ENCODE measurements at regions not wholly inside any gene's neighbourhood (a gene's known extent, or its start where the extent isn't known, plus 50 kb on each side); places are given as distances from the start of the nearest gene placed in this dataset.

DNA sequence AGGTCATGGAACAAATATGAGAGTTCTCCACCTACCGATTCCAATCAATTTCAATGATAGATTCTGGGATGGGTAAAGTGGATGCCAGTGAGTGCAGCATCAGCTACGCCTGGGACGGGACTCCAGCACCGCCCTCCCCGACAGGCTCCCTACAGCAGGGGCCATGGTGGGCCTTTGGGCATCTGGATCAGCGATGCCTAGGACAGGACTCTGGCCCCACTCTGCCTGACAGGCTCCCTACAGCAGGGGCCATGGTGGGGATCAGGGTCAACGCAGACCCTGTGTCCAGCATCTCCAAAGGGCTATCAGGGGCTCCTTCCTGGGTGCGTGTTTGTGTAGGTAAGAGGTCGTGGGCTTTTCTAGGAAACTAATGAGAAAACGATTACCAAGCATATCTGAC is 111.2 kb upstream of the TCERG1L start:
- Histone ChIP-seq H3K4me1 (ENCODE audit: insufficient read depth, poor library complexity, severe bottlenecking) (no peaks in the 10 kb centered on the region), H3K27ac (ENCODE audit: poor library complexity, severe bottlenecking) (no peak overlapping the region), H3K27me3 (ENCODE audit: insufficient read depth, poor library complexity, severe bottlenecking) (no peaks in the 10 kb centered on the region), H3K36me3 (ENCODE audit: low read depth) (no peaks in the 10 kb centered on the region), H3K9me3 (ENCODE audit: severe bottlenecking) (no peaks in the 10 kb centered on the region), H3K4me3 (ENCODE audit: severe bottlenecking) (no peak overlapping the region)
- DNase-seq (ENCODE audit: low spot score) (no peak), ATAC-seq (ENCODE audit: low read depth) (no peak)
- TF ChIP-seq, protein P1, sequence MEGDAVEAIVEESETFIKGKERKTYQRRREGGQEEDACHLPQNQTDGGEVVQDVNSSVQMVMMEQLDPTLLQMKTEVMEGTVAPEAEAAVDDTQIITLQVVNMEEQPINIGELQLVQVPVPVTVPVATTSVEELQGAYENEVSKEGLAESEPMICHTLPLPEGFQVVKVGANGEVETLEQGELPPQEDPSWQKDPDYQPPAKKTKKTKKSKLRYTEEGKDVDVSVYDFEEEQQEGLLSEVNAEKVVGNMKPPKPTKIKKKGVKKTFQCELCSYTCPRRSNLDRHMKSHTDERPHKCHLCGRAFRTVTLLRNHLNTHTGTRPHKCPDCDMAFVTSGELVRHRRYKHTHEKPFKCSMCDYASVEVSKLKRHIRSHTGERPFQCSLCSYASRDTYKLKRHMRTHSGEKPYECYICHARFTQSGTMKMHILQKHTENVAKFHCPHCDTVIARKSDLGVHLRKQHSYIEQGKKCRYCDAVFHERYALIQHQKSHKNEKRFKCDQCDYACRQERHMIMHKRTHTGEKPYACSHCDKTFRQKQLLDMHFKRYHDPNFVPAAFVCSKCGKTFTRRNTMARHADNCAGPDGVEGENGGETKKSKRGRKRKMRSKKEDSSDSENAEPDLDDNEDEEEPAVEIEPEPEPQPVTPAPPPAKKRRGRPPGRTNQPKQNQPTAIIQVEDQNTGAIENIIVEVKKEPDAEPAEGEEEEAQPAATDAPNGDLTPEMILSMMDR (IDR thresholded peaks at IDR 0.05; ENCODE audit: poor library complexity, severe bottlenecking): no peak

- Histone ChIP-seq H3K36me3 (ENCODE audit: low read depth) (no peaks in the 10 kb centered on the region), H3K27ac (ENCODE audit: poor library complexity, severe bottlenecking) (no peak overlapping the region), H3K4me1 (ENCODE audit: insufficient read depth, poor library complexity, severe bottlenecking) (no peaks in the 10 kb centered on the region), H3K4me3 (ENCODE audit: severe bottlenecking) (no peak overlapping the region), H3K27me3 (ENCODE audit: insufficient read depth, poor library complexity, severe bottlenecking) (no peaks in the 10 kb centered on the region), H3K9me3 (ENCODE audit: severe bottlenecking) (no peaks in the 10 kb centered on the region)
- no peak for DNase-seq (ENCODE audit: low spot score)
- no peak for ATAC-seq (ENCODE audit: low read depth)
- TF ChIP-seq, protein P1 (IDR thresholded peaks at IDR 0.05; ENCODE audit: poor library complexity, severe bottlenecking): no peak
Observed at GRCh38 chr10:131424053-131424452, 112.5 kb upstream of the TCERG1L start.

- ATAC-seq (ENCODE audit: low read depth) (no peak), DNase-seq (ENCODE audit: low spot score) (no peak)
- no peak overlapping the region for H3K27ac ChIP-seq (ENCODE audit: poor library complexity, severe bottlenecking)
- no peaks in the 10 kb centered on the region for H3K9me3 ChIP-seq (ENCODE audit: severe bottlenecking)
- H3K4me3 ChIP-seq (ENCODE audit: severe bottlenecking): no peak overlapping the region
- H3K27me3 ChIP-seq (ENCODE audit: insufficient read depth, poor library complexity, severe bottlenecking): no peaks in the 10 kb centered on the region
- no peaks in the 10 kb centered on the region for H3K36me3 ChIP-seq (ENCODE audit: low read depth)
- TF ChIP-seq, protein P1 (IDR thresholded peaks at IDR 0.05; ENCODE audit: poor library complexity, severe bottlenecking): no peak
- no peaks in the 10 kb centered on the region for H3K4me1 ChIP-seq (ENCODE audit: insufficient read depth, poor library complexity, severe bottlenecking)
Observed at GRCh38 chr10:131424836-131425491, 113.4 kb upstream of the TCERG1L start.

DNA sequence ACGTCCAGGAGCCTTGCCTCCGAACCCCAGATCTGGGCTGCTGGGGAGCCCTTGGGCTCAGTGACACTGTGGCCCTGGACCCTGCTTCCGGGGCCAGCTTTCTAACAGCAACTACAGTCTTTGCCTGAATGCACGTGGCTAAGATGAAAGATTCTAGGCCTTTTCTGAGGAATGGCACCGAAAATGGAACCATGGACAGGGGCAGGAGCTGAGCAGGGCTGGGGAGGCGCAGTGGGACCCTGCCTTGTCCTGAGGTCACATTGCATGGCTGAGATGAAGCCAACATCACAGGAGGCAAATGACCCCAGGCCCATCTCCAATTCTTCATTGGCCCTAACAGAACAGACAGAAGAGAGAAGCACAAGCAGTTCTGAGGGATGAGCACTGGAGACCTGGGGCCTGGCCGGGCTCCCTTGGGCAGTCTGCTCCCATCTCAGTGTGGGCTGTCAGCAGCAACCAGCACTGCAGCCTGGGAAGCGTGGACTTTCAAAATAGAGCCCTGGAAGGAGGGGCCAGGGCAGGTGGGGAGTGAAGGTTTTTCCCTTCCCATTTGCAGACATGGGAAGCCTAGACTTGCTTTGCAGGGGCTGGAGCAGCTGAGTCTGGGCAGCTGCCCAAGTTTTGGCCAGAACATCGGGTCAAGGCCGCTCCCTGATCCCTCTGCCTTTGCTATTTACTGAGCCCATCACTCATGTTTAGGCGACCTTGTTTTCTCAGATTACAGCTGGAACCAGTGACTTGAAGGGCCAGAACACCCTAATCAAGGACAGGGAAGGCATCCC is 114.4 kb upstream of the TCERG1L start:
- Histone ChIP-seq H3K4me1 (ENCODE audit: insufficient read depth, poor library complexity, severe bottlenecking) (no peaks in the 10 kb centered on the region), H3K4me3 (ENCODE audit: severe bottlenecking) (no peak overlapping the region), H3K27ac (ENCODE audit: poor library complexity, severe bottlenecking) (peak overlapping the region; percentile 64), H3K27me3 (ENCODE audit: insufficient read depth, poor library complexity, severe bottlenecking) (no peaks in the 10 kb centered on the region), H3K36me3 (ENCODE audit: low read depth) (no peaks in the 10 kb centered on the region), H3K9me3 (ENCODE audit: severe bottlenecking) (no peaks in the 10 kb centered on the region)
- TF ChIP-seq, protein P1 (IDR thresholded peaks at IDR 0.05; ENCODE audit: poor library complexity, severe bottlenecking): no peak
- ATAC-seq (ENCODE audit: low read depth) (peak; percentile 43), DNase-seq (ENCODE audit: low spot score) (no peak)

DNA sequence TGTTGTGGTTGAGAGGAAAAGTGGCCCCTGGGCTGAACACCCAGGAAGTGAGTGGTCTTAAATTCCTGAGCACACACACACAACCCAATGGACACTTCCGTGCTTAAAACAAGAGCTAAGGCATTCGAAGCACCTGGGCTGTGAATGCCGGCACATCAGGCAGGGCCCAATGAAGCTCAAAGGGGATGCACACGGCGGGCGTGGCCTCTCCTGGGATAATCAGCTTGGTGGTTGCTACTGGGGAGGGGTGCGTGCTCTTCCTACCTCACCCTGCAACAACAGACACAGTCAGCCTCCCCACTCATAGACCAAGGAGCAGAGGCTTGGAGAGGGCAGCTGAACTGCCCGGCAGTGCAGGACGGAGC is 115.0 kb upstream of the TCERG1L start:
- H3K27me3 ChIP-seq (ENCODE audit: insufficient read depth, poor library complexity, severe bottlenecking): no peaks in the 10 kb centered on the region
- H3K36me3 ChIP-seq (ENCODE audit: low read depth): no peaks in the 10 kb centered on the region
- no peak overlapping the region for H3K4me3 ChIP-seq (ENCODE audit: severe bottlenecking)
- TF ChIP-seq, protein P1 (IDR thresholded peaks at IDR 0.05; ENCODE audit: poor library complexity, severe bottlenecking): no peak
- no peaks in the 10 kb centered on the region for H3K4me1 ChIP-seq (ENCODE audit: insufficient read depth, poor library complexity, severe bottlenecking)
- no peaks in the 10 kb centered on the region for H3K9me3 ChIP-seq (ENCODE audit: severe bottlenecking)
- ATAC-seq (ENCODE audit: low read depth) (peak; percentile 62), DNase-seq (ENCODE audit: low spot score) (no peak)
- peak overlapping the region; percentile 64 for H3K27ac ChIP-seq (ENCODE audit: poor library complexity, severe bottlenecking)
